ENCODE measurements at regions not wholly inside any gene's neighbourhood (a gene's known extent, or its start where the extent isn't known, plus 50 kb on each side); places are given as distances from the start of the nearest gene placed in this dataset.

GRCh38 chr17:54623746-54624145 lies 276.9 kb upstream of the TOM1L1 start:
- TF ChIP-seq CTCF (IDR thresholded peaks at IDR 0.05) (no peak), EP300 (IDR thresholded peaks at IDR 0.05) (no peak)
